GM23338 (cell line): ENCODE measurements at regions not wholly inside any gene's neighbourhood (a gene's known extent, or its start where the extent isn't known, plus 50 kb on each side); places are given as distances from the start of the nearest gene placed in this dataset.

Experiments used
- ATAC-seq: fragments of 200-7000 bp; cut with Tn5 transposase; 3 replicates; pipeline ENCODE4 v1.9.1; 2020
- DNase-seq: peaks from one replicate; pipeline ENCODE4 v3.0.0-alpha.2; 2015; ENCODE audit warnings: low spot score
- H2AFZ ChIP-seq: fragments of 200-600 bp; sonication (generic); 2 replicates; pipeline ENCODE4 v1.8.0; 2016; ENCODE audit warnings: antibody characterized with exemption, mild to moderate bottlenecking, moderate library complexity
- H3F3A ChIP-seq: fragments of 200-600 bp; sonication (generic); replicated peaks from 2 replicates; pipeline ENCODE4 v1.8.0; 2017; ENCODE audit warnings: antibody characterized with exemption, mixed run types, low read depth
- H3K27ac ChIP-seq: fragments of 200-600 bp; sonication (generic); 2 replicates; pipeline ENCODE4 v1.6.1; 2016; ENCODE audit warnings: low read depth
- H3K27me3 ChIP-seq: fragments of 200-600 bp; sonication (generic); 2 replicates; pipeline ENCODE4 v1.8.0; 2016; ENCODE audit warnings: mild to moderate bottlenecking, mixed run types, moderate library complexity; ENCODE audit not compliant: insufficient read depth
- H3K36me3 ChIP-seq: fragments of 200-600 bp; sonication (generic); 2 replicates; pipeline ENCODE4 v1.8.0; 2016; ENCODE audit warnings: mild to moderate bottlenecking; ENCODE audit not compliant: insufficient read depth
- H3K4me1 ChIP-seq: fragments of 200-600 bp; sonication (generic); 2 replicates; pipeline ENCODE4 v1.8.0; 2016; ENCODE audit warnings: mild to moderate bottlenecking, moderate library complexity; ENCODE audit not compliant: insufficient read depth
- H3K4me2 ChIP-seq: fragments of 200-600 bp; sonication (generic); 2 replicates; pipeline ENCODE4 v1.7.1; 2017; ENCODE audit warnings: mixed run types
- H3K4me3 ChIP-seq: fragments of 200-600 bp; sonication (generic); 2 replicates; pipeline ENCODE4 v1.6.1; 2016; ENCODE audit warnings: mixed run types
- H3K79me2 ChIP-seq: fragments of 200-600 bp; sonication (generic); replicated peaks from 2 replicates; pipeline ENCODE4 v1.8.0; 2017; ENCODE audit warnings: mild to moderate bottlenecking; ENCODE audit not compliant: insufficient read depth
- H3K9me2 ChIP-seq: fragments of 200-600 bp; sonication (generic); 2 replicates; pipeline ENCODE4 v1.8.0; 2017; ENCODE audit not compliant: insufficient read depth
- H4K20me1 ChIP-seq: fragments of 200-600 bp; sonication (generic); replicated peaks from 2 replicates; pipeline ENCODE4 v1.8.0; 2017; ENCODE audit warnings: mild to moderate bottlenecking; ENCODE audit not compliant: insufficient read depth
- H3K27ac Mint-ChIP-seq: 2 replicates; pipeline ENCODE4 v1.8.0; 2020; ENCODE audit warnings: inconsistent platforms, mild to moderate bottlenecking, moderate library complexity, mixed read lengths
- H3K27me3 Mint-ChIP-seq: 3 replicates; pipeline ENCODE4 v1.8.0; 2022; ENCODE audit warnings: low read depth, mild to moderate bottlenecking, moderate library complexity, mixed read lengths, inconsistent platforms; ENCODE audit not compliant: insufficient read depth, poor library complexity
- H3K36me3 Mint-ChIP-seq: 3 replicates; pipeline ENCODE4 v1.8.0; 2021; ENCODE audit warnings: low read depth, mild to moderate bottlenecking, inconsistent platforms, moderate library complexity, mixed read lengths
- H3K4me1 Mint-ChIP-seq: 3 replicates; pipeline ENCODE4 v1.8.0; 2020; ENCODE audit warnings: mild to moderate bottlenecking, inconsistent platforms, mixed read lengths
- H3K4me3 Mint-ChIP-seq: 3 replicates; pipeline ENCODE4 v1.8.0; 2021; ENCODE audit warnings: moderate library complexity, mild to moderate bottlenecking, inconsistent platforms, mixed read lengths
- H3K9me3 Mint-ChIP-seq: 3 replicates; pipeline ENCODE4 v1.8.0; 2020; ENCODE audit warnings: moderate library complexity, mild to moderate bottlenecking, inconsistent platforms, mixed read lengths
- CREB1 ChIP-seq: fragments of 250-450 bp; sonication (Bioruptor Pico); IDR thresholded peaks from 2 replicates; pipeline ENCODE4 v1.5.0; 2020; ENCODE audit warnings: low read depth, mild to moderate bottlenecking, moderate library complexity
- CTCF ChIP-seq, 2 experiments: fragments of 200-600 bp in 1 of 2; sonication (generic) in 1 of 2; conservative IDR thresholded peaks; 2 replicates each; pipeline versions ENCODE4 v1.5.1 to v1.6.1; 2016 to 2017; ENCODE audit warnings: antibody characterized with exemption in 2 of 2, low read depth in 2 of 2, mild to moderate bottlenecking in 2 of 2, moderate library complexity in 1 of 2
- ETS1 ChIP-seq: IDR thresholded peaks from 2 replicates; pipeline ENCODE4 v1.6.1; 2016; ENCODE audit warnings: antibody characterized with exemption
- EZH2 ChIP-seq: fragments of 200-600 bp; sonication (generic); IDR thresholded peaks from one replicate; pipeline ENCODE4 v1.8.0; 2017; ENCODE audit warnings: antibody characterized with exemption, mild to moderate bottlenecking, low read depth; ENCODE audit not compliant: unreplicated experiment
- EZH2phosphoT487 ChIP-seq: fragments of 200-600 bp; sonication (generic); IDR thresholded peaks from one replicate; pipeline ENCODE4 v1.8.1; 2018; ENCODE audit warnings: antibody characterized with exemption; ENCODE audit not compliant: unreplicated experiment
- JUNB ChIP-seq: IDR thresholded peaks from one replicate; pipeline ENCODE4 v1.6.1; 2016; ENCODE audit warnings: antibody characterized with exemption; ENCODE audit not compliant: unreplicated experiment
- NANOG ChIP-seq: IDR thresholded peaks from 2 replicates; pipeline ENCODE4 v1.6.1; 2016; ENCODE audit warnings: antibody characterized with exemption, borderline replicate concordance
- POLR2AphosphoS5 ChIP-seq: IDR thresholded peaks from 2 replicates; pipeline ENCODE4 v1.6.1; 2016; ENCODE audit warnings: antibody characterized with exemption, low read depth
- STAT1 ChIP-seq: IDR thresholded peaks from one replicate; pipeline ENCODE4 v1.6.1; 2016; ENCODE audit warnings: antibody characterized with exemption; ENCODE audit not compliant: unreplicated experiment
- ZNF114 ChIP-seq: fragments of 250-450 bp; sonication (Bioruptor Pico); IDR thresholded peaks from 2 replicates; pipeline ENCODE4 v1.5.0; 2020; ENCODE audit warnings: mild to moderate bottlenecking, moderate library complexity
- ZNF331 ChIP-seq: fragments of 250-450 bp; sonication (Bioruptor Pico); IDR thresholded peaks from 2 replicates; pipeline ENCODE4 v1.5.0; 2020; ENCODE audit warnings: low read depth, mild to moderate bottlenecking, moderate library complexity
- ZNF462 ChIP-seq: fragments of 250-450 bp; sonication (Bioruptor Pico); IDR thresholded peaks from 2 replicates; pipeline ENCODE4 v1.5.0; 2020; ENCODE audit warnings: mild to moderate bottlenecking, moderate library complexity

- H3K4me3 Mint-ChIP-seq: no peak overlapping the region
- H3K36me3 Mint-ChIP-seq: no peaks in the 10 kb centered on the region
- H3K36me3 ChIP-seq: no peaks in the 10 kb centered on the region
- no peak overlapping the region for H3K4me3 ChIP-seq
- no peak overlapping the region for H2AFZ ChIP-seq
- no peak overlapping the region for H3K27ac ChIP-seq
- no peak overlapping the region for H3K4me2 ChIP-seq
- no peak for TF ChIP-seq CREB1 (CRISPR knock-in tag)
- no peak for TF ChIP-seq ETS1
- peaks cover 4% of the 10 kb centered on the region for H3K27me3 Mint-ChIP-seq
- H3K27ac Mint-ChIP-seq: no peak overlapping the region
- H4K20me1 ChIP-seq: no peaks in the 10 kb centered on the region
- H3F3A ChIP-seq: no peaks in the 10 kb centered on the region
- H3K27me3 ChIP-seq: no peaks in the 10 kb centered on the region
- DNase-seq: no peak
- H3K4me1 ChIP-seq: no peaks in the 10 kb centered on the region
- H3K9me3 Mint-ChIP-seq: 0 out of 3 replicates have a peak, but pooled peaks cover 5% of the 10 kb centered on the region
- ATAC-seq: no peak
- H3K9me2 ChIP-seq: no peaks in the 10 kb centered on the region
- peaks cover 4% of the 10 kb centered on the region; the same call in 2 of the 3 replicates for H3K4me1 Mint-ChIP-seq
- no peaks in the 10 kb centered on the region for H3K79me2 ChIP-seq
Observed at GRCh38 chrX:39528161-39528916, 569.4 kb downstream of the BCOR start.

- no peak overlapping the region for H3K4me2 ChIP-seq
- DNase-seq: no peak
- H3K36me3 ChIP-seq: no peaks in the 10 kb centered on the region
- Mint-ChIP-seq H3K36me3 (no peaks in the 10 kb centered on the region), H3K27ac (no peak overlapping the region), H3K27me3 (peaks cover 4% of the 10 kb centered on the region), H3K9me3 (no peaks in the 10 kb centered on the region; the same call in 2 of the 3 replicates), H3K4me1 (peaks cover 14% of the 10 kb centered on the region), H3K4me3 (no peak overlapping the region)
- no peaks in the 10 kb centered on the region for H3K27me3 ChIP-seq
- no peaks in the 10 kb centered on the region for H3F3A ChIP-seq
- H3K4me3 ChIP-seq: no peak overlapping the region
- H3K27ac ChIP-seq: no peak overlapping the region
- no peaks in the 10 kb centered on the region for H3K9me2 ChIP-seq
- no peaks in the 10 kb centered on the region for H4K20me1 ChIP-seq
- ATAC-seq: no peak
- no peak overlapping the region for H2AFZ ChIP-seq
- no peaks in the 10 kb centered on the region for H3K79me2 ChIP-seq
- H3K4me1 ChIP-seq: no peaks in the 10 kb centered on the region
- TF ChIP-seq POLR2AphosphoS5 (no peak), CTCF (conservative IDR thresholded peaks at IDR 0.05; ENCODE audit: low read depth in 2 of 2) (no peak), EZH2phosphoT487 (no peak), ETS1 (no peak), STAT1 (no peak), JUNB (no peak), ZNF331 (no peak), ZNF462 (CRISPR knock-in tag) (no peak), NANOG (no peak), ZNF114 (no peak), EZH2 (no peak)
Observed at GRCh38 chrX:39532761-39533160, 565.0 kb downstream of the BCOR start.
